ENCODE measurements at regions not wholly inside any gene's neighbourhood (a gene's known extent, or its start where the extent isn't known, plus 50 kb on each side); places are given as distances from the start of the nearest gene placed in this dataset.

- TF ChIP-seq CTCF (IDR thresholded peaks at IDR 0.05) (no peak), POLR2A (IDR thresholded peaks at IDR 0.05) (no peak)
Measured at GRCh38 chr7:66571568-66571967, 57.1 kb upstream of the KCTD7 start.
